GM11168 (cell line): ENCODE measurements at regions not wholly inside any gene's neighbourhood (a gene's known extent, or its start where the extent isn't known, plus 50 kb on each side); places are given as distances from the start of the nearest gene placed in this dataset.

ENCODE experiments used
- in situ Hi-C: fragments of 300-500 bp; cut with MboI; formaldehyde crosslinking; loops from one replicate; pipeline ENCODE4 v1.12.0; 2022; ENCODE audit warnings: low sequenced_read_pairs; ENCODE audit not compliant: unreplicated experiment

DNA sequence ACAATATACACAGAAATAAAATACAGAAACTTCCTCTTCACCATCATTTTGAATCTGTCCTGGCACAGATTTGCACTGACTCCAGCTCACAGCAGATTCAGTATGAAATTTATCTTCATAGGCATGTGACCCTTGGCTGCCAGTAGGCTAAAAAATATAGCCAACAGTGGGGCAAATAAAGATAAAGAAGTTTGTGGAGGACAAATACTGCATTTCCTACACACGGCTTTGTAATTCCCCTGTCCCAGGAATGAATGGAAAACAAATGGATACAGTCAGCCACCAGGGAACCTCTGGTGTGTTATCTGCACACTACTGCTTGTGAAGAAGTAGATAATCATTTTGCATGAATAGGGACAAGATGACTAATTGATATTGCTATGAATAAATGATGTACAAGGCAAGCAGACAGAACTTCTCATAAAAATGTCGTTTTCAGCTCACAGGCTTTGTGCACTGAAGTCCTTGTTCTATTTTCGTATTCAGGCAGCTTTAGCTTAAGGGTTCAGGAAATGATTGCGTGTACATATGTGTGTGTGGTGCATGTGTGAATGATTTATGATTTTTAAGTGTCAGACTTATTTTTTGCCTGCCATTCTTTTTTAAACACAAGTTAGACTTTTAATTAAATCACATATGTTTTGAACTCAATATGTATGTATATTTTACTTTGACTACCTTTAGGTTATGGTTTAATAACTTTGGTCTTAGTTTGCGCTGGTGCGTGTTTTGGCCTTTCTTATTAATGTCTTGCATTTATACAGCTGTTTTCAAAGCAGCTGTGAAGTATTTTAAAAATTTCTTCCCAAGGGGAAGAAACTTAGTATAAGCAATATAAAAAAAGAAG is 543.8 kb upstream of the JAG1 start:
- in situ Hi-C loops, result no loop called here

- in situ Hi-C loops, result no loop called here
These were observed 544.4 kb upstream of the JAG1 start for GRCh38 chr20:11218173-11218680.

DNA sequence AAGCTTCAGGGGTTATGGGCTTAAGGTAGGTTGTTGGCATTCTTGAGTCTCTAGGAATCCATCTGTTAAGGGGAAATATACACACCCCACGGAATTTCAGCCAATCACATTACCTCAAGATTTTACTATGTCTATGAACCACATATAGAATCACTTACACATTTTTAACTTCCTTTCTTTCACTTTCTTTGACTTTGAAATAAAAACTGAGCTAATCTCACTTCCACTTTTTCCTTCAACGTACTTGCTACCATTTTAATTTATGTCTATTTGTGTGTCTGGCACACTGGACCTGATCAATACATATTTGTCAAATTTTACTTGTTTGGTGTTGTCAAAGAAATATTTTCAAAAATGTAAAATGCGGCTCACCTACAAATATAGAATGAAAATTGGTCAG is 545.4 kb upstream of the JAG1 start:
- in situ Hi-C loops, result no loop called here

GRCh38 chr20:11221046-11221445 is 547.2 kb upstream of the JAG1 start:
- in situ Hi-C loops, result no loop called here

GRCh38 chr20:11222243-11222642 is 548.4 kb upstream of the JAG1 start:
- in situ Hi-C loops, result no loop called here

DNA sequence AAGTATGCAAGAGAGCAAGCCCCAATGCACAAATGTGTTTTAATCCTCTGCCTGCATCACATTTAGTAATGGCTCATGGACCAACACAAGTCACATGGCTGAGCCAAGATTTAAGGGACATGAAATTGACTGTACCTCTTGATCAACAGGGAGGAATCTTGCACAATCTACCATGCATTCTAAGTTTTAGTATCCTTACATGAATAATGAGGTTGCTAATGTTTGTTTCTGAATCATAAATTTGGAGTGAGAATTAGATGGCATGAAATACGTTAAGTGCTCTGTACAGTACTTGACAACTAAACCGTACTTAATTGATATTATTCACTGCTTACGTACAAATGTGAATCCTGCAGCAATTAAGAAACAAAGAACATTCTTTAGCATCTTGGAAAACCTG is 553.8 kb upstream of the JAG1 start:
- in situ Hi-C loops, result no loop called here

DNA sequence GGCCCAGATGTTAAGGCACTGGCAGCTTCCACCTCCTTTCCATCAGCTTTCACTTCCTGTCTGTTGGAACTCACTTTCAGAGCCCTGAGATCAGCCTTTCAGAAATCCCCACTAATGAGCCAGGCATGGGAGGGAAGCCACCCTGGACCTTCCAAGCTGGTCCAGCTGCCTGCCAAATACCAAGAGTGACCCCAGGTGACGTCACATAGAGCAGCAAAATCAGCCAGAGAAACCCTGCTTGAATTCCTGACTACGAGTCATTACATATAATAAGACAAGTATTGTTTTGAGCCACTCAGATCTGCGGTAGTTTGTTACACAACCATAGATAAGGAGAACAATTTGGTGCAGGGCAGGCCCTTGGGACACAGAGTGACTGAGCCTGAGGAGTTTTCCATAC is 556.0 kb upstream of the JAG1 start:
- in situ Hi-C loops, result no loop called here

- in situ Hi-C loops, result no loop called here
These were observed 557.2 kb upstream of the JAG1 start for GRCh38 chr20:11230999-11231398.

DNA sequence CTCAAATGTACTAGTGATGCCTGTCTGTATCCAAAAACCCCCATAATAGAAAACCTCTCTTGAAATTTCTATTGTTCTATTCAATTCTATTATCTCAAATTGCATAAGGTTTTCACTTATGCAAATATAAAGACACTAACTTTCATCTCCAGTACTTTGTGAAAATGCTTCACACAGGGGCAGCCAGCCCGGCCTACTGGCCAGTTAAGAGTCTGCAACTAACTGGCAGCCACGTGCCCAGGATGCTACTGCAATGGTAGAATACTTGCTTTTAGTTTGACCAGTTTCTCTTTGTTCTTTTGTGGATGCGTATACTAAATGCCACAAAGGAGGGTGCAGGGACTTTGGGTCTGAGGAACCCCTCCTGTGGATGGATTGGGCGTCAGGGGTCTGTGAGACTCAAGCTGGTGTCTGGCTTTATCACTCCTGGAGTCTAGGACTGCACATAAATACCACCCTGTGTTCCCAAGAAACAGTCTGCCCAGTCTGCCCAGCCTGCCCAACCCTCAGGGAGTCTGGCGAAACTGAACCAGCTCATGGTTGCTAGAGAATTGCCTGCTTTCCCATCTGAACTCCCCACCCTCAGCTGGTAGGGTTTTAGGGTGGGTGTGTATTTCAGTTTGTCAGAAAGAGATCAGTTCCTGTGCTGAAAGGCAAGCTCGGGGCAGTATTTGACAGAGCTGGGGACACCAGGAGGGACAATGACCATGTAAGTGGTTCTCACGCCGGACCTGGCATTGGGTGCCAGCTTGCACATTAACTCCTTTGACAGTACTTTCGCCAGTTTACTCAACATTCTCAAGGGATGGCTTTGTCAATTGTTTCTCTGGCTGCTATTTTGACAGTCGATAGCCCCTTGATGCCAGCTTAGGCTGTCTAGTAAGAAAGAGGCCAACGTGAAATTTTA is 558.2 kb upstream of the JAG1 start:
- in situ Hi-C loops, result no loop called here

GRCh38 chr20:11232896-11233295 is 559.1 kb upstream of the JAG1 start:
- in situ Hi-C loops, result no loop called here

DNA sequence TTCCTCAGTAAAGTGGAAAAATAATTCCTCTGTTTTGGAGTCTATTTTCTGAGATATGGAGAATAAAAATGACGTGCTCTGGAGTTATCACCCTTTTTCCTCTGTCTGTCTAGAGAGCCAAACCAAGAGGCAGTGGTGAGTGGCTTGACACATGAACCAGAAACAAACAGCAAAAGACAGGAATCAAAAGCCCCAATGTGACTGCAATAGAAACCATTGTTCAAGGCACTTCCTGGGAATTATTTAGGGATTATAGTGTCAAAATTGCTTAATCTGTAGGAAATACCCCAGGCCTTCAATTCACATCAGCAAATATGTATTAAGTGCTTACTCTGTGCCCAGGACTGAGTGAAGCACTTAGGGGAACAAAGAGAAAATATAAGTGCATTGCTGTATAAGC is 560.4 kb upstream of the JAG1 start:
- in situ Hi-C loops, result no loop called here

DNA sequence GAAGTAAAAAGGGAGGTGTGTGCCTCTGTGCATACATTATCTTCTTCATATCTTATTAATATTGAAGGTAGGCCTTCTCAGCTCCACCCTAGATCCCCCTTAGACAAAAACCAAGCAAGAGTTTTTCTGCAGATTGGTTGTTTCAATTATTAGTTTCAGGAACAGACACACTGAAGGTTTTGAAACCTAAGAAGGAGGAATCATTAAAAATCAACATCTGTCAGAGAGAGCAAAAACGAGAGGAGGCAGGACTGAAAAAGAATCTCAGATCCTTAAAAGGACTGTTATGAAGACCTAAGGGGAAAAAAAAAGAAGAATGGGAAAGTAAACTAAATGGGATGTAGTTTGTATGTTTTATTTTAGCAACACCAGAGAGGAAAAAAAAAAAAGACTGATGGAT is 560.8 kb upstream of the JAG1 start:
- in situ Hi-C loops, result no loop called here

DNA sequence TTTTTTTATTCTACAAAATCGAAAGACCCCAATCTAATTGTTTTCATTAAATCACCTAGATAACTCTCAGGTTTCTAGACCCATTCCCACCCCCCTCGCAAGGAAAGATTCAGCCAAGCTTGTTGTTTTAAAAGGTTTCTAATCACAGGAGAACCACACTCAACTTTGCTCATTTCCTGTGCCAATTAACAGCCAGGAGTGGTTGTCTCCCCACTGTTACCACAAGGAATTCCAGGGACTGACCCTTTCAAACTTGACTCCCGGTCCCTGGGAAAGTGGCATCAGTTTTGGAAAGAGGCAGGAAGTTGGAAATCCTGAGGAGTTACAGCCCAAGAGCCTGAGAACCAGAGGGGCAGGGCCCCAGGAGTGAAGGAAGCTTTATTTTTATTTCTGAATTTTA is 561.3 kb upstream of the JAG1 start:
- in situ Hi-C loops, result no loop called here

DNA sequence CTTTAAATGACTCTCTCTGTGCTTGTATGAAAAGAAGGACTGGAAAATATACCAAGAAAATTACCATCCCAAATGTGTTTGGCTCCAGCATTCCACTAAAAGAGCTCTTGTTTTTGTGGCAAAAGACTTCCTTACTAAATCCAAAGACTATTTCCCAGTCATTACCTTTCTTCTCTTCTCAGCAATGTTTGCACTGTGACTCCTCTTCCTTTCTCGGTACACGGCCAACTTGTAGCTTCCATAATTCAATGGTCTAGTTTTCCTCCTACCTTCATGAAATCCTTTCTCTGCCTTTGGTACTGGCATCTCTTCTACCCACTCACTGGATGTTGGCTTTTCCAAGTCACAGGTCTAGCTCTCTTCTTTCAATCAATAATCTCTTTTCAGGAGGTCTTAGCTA is 568.5 kb upstream of the JAG1 start:
- in situ Hi-C loops, result no loop called here

DNA sequence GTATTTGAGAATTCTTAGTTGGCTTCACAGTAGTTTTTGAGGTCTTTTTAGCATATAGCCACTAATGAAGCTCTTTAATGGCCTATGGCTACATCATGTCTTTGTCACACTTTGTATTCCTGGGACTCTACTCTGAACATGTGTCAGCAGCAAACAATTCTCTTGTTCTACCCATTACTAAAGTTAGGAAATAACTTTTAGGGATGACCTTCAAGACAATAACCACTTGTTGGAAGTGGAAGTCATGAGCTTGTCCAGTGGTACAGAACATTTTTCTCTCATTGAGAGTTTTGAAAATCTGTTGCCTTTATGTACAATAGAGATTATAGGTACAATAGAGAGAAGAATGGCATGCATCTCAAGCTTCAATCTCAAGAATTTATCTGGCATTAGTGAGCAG is 571.6 kb upstream of the JAG1 start:
- in situ Hi-C loops, result no loop called here

DNA sequence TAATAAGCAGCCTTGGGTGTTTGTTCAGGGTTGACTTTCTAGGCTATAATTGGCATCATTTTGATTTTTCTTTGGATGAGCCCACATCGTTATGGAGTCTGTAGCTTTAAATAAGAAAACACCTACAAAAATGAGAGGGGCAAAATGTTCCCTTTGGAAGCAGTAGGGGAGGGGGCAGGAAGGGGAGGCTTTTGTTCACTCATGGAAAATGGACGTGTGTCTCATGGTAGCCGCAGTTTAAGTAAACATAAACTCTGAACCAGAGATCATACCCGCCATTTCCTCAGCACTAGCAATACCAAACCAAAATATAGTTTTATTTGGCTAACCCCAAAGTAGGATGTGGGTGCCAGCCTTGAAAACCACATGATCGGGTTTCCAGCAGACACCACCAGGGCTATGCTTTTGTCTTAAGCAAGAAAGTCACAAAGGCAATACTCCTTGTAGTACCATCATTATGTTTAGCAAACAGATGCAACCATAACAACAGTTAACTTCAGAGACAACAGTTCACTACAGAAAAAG is 572.5 kb upstream of the JAG1 start:
- in situ Hi-C loops, result no loop called here

- in situ Hi-C loops, result no loop called here
These were observed 573.5 kb upstream of the JAG1 start for GRCh38 chr20:11247046-11248010.

- in situ Hi-C loops, result no loop called here
These were observed 574.2 kb upstream of the JAG1 start for GRCh38 chr20:11248011-11248409.

DNA sequence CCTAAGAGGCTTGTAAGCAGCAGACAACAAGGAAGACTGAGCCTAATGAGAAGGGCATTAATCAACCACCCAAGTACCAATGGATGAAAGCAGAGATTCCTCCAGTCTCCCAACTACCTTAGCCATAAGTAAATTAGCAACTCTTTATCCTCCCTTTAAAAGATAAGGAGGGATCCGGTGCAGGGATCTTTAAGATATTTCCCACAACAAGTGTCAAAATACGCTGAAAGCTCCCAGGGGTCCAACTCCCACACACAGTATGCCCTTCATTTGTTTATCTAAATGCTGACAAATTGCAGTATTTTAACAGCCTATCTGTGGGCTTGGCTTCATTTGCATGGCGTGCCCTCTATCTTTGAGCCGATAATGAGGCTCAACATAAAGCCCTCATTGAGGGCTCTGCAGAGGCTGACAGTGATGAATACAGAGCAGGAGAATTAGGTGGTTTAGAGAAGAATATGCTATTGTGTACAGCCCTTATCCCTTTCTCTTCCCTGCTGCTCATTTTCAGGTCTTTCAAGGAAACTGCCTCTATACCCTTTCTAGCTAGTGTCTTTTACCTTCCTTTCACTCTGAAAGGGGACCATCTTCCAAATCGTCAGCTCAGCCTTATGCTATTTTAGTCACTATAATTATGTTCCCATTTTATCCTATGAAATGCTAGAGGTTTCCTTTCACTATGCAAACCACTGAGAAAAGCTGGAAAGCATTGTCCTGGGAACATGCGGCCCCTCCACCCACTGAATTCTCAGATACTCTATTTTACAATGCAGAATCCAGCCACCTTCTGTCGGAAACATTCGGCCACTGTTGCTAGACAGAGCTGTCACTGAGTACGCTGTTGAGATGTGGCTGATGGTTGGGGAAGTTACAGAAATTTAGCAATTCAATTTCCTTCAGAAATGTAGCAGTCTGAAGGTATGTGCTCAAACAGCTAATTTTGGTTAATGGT is 575.2 kb upstream of the JAG1 start:
- in situ Hi-C loops, result no loop called here
